HepG2 (cell line): ENCODE measurements at regions not wholly inside any gene's neighbourhood (a gene's known extent, or its start where the extent isn't known, plus 50 kb on each side); places are given as distances from the start of the nearest gene placed in this dataset.
"Not testable (repeated sequence)": the region's sequence is repeated elsewhere in the genome, so short reads cannot be mapped to it uniquely, and the experiment has no call there.

Experiments
- ATAC-seq: fragments of 200-7000 bp; cut with Tn5 transposase; 3 replicates; pipeline ENCODE4 v1.9.1; 2020; ENCODE audit warnings: mild to moderate bottlenecking, moderate library complexity
- BruUV-seq: library from RNA; stranded (reverse); fragments of 400-500 nt; replicated peaks from 2 replicates; lab custom pipeline; 2021; lab: Mats Ljungman, UMichigan
- CTCF ChIA-PET: fragments of 300-600 bp; formaldehyde crosslinking; extraction: SDS; loops from one replicate; lab custom pipeline; 2021; ENCODE audit warnings: low total read pairs, inconsistent platforms, low intra/inter-chr PET ratio; lab: Yijun Ruan, JAX
- POLR2A ChIA-PET: fragments of 350-600 bp; sonication (Branson Sonifier 250); formaldehyde crosslinking; loops from one replicate; lab custom pipeline; 2020; ENCODE audit warnings: antibody characterized with exemption, inconsistent platforms; lab: Yijun Ruan, JAX
- DNase-seq: peaks from one replicate; pipeline ENCODE4 v3.0.0-alpha.2; 2015; ENCODE audit warnings: low spot score
- FAIRE-seq: peaks from 3 replicates; lab custom pipeline; 2011; peaks lifted over from hg19 to GRCh38; lab: Jason Lieb, UNC
- H2AFZ ChIP-seq: one replicate; pipeline ENCODE4 v1.6.1; 2011; ENCODE audit warnings: low read length, inconsistent platforms
- H3K27ac ChIP-seq: fragments of 300-600 bp; 3 replicates; pipeline ENCODE4 v1.8.0; 2011; ENCODE audit warnings: mixed run types, mild to moderate bottlenecking, mixed read lengths, low read length, inconsistent platforms; ENCODE audit not compliant: insufficient read depth; ENCODE audit errors: extremely low read length
- H3K27me3 ChIP-seq, 2 experiments: fragments of 200-600 bp in 1 of 2; 2 replicates in 1 of 2; 3 replicates in 1 of 2; pipeline versions ENCODE4 v1.6.0 to v1.8.0; 2011; ENCODE audit warnings: low read length in 2 of 2, mild to moderate bottlenecking in 2 of 2, moderate library complexity in 2 of 2, inconsistent platforms in 1 of 2; ENCODE audit not compliant: insufficient read depth in 2 of 2, control insufficient read depth in 1 of 2
- H3K36me3 ChIP-seq, 2 experiments: fragments of 200-600 bp in 1 of 2; replicated peaks in 1 of 2; 2 replicates in 1 of 2; 3 replicates in 1 of 2; pipeline versions ENCODE4 v1.5.1 to v1.8.0; 2011; ENCODE audit warnings: low read length in 2 of 2, inconsistent platforms in 1 of 2; ENCODE audit not compliant: insufficient read depth in 2 of 2, control insufficient read depth in 1 of 2
- H3K4me1 ChIP-seq: 2 replicates; pipeline ENCODE4 v1.5.1; 2012; ENCODE audit warnings: low read length, inconsistent platforms; ENCODE audit not compliant: insufficient read depth
- H3K4me2 ChIP-seq: 2 replicates; pipeline ENCODE4 v1.6.0; 2011; ENCODE audit warnings: low read depth, low read length, inconsistent platforms
- H3K4me3 ChIP-seq, 3 experiments: fragments of 200-600 bp in 1 of 3; sonication (generic), shearing (Covaris generic) in 1 of 3; replicated peaks in 1 of 3; 2 replicates each; pipeline ENCODE4 v1.5.1; 2011 to 2016; ENCODE audit warnings: low read length in 3 of 3, inconsistent platforms in 2 of 3, low read depth in 2 of 3, mild to moderate bottlenecking in 2 of 3, control low read depth in 1 of 3, mixed read lengths in 1 of 3; ENCODE audit not compliant: insufficient read depth in 1 of 3
- H3K79me2 ChIP-seq: one replicate; pipeline ENCODE4 v1.6.1; 2011; ENCODE audit warnings: low read length, inconsistent platforms; ENCODE audit not compliant: insufficient read depth
- H3K9ac ChIP-seq: 2 replicates; pipeline ENCODE4 v1.6.0; 2011; ENCODE audit warnings: mild to moderate bottlenecking, low read depth, low read length, inconsistent platforms; ENCODE audit not compliant: insufficient read depth
- H3K9me3 ChIP-seq: 2 replicates; pipeline ENCODE4 v1.5.1; 2012; ENCODE audit warnings: mild to moderate bottlenecking, low read length
- H4K20me1 ChIP-seq: 2 replicates; pipeline ENCODE4 v1.6.0; 2011; ENCODE audit warnings: inconsistent platforms, mild to moderate bottlenecking, low read length, moderate library complexity; ENCODE audit not compliant: insufficient read depth
- FOXA3 ChIP-seq: IDR thresholded peaks from 2 replicates; pipeline ENCODE4 v1.6.1; 2016; ENCODE audit warnings: missing genetic modification reagents, missing compliant biosample characterization
- FOXM1 ChIP-seq: sonication (generic); formaldehyde crosslinking; IDR thresholded peaks from 2 replicates; pipeline ENCODE4 v1.5.0; 2020; ENCODE audit warnings: missing genetic modification reagents
- GLI4 ChIP-seq: sonication (generic); formaldehyde crosslinking; IDR thresholded peaks from 2 replicates; pipeline ENCODE4 v1.5.1; 2020; ENCODE audit warnings: missing genetic modification reagents, mild to moderate bottlenecking, moderate library complexity, borderline replicate concordance
- MAF1 ChIP-seq: sonication (generic); formaldehyde crosslinking; IDR thresholded peaks from 2 replicates; pipeline ENCODE4 v1.5.0; 2020; ENCODE audit warnings: missing genetic modification reagents, borderline replicate concordance
- NFE2L2 ChIP-seq: fragments of 150-350 bp; IDR thresholded peaks from 2 replicates; pipeline ENCODE4 v1.6.1; 2014; ENCODE audit warnings: low read length
- RFXAP ChIP-seq: sonication (generic); formaldehyde crosslinking; IDR thresholded peaks from 2 replicates; pipeline ENCODE4 v1.4.0; 2020; ENCODE audit warnings: missing genetic modification reagents, borderline replicate concordance
- TBL1XR1 ChIP-seq: fragments of 150-350 bp; IDR thresholded peaks from 2 replicates; pipeline ENCODE4 v1.6.1; 2014; ENCODE audit warnings: borderline replicate concordance, low read length; ENCODE audit not compliant: partially characterized antibody
- ZNF180 ChIP-seq: sonication (generic); formaldehyde crosslinking; IDR thresholded peaks from 2 replicates; pipeline ENCODE4 v1.4.0; 2020; ENCODE audit warnings: low read depth, missing genetic modification reagents, borderline replicate concordance
- ZNF20 ChIP-seq: sonication (generic); formaldehyde crosslinking; IDR thresholded peaks from 2 replicates; pipeline ENCODE4 v1.4.0; 2020; ENCODE audit warnings: mild to moderate bottlenecking, moderate library complexity, missing genetic modification reagents
- ZNF30 ChIP-seq: sonication (generic); formaldehyde crosslinking; IDR thresholded peaks from 2 replicates; pipeline ENCODE4 v1.5.0; 2020; ENCODE audit warnings: mild to moderate bottlenecking, missing genetic modification reagents
- ZNF605 ChIP-seq: sonication (generic); formaldehyde crosslinking; IDR thresholded peaks from 2 replicates; pipeline ENCODE4 v1.8.0; 2022; ENCODE audit warnings: mild to moderate bottlenecking, missing genetic modification reagents
- WGBS: methylation state at CpG from one replicate; pipeline ENCODE4 v1.1.6; 2017; ENCODE audit warnings: low lambda C conversion rate; 5-methylcytosine and 5-hydroxymethylcytosine counted together
- in situ Hi-C: cut with HindIII; loops from 2 replicates; pipeline ENCODE4 v1.10.0; 2017; ENCODE audit warnings: low pct_unique_long_range_greater_than_20kb; ENCODE audit not compliant: extremely low pct_ligation_motif_present
- intact Hi-C: fragments of 100-400 bp; cut with micrococcal nuclease; formaldehyde crosslinking; loops from one replicate; pipeline ENCODE4 v1.10.0; 2022; ENCODE audit not compliant: unreplicated experiment
- TF ChIP-seq, protein P1 (sequence below): sonication (generic); formaldehyde crosslinking; IDR thresholded peaks from 2 replicates; pipeline ENCODE4 v1.8.1; 2023; ENCODE audit warnings: mild to moderate bottlenecking, missing genetic modification reagents, borderline replicate concordance
- TF ChIP-seq, protein P2 (sequence below): sonication (generic); formaldehyde crosslinking; IDR thresholded peaks from 2 replicates; pipeline ENCODE4 v1.5.0; 2020; ENCODE audit warnings: mild to moderate bottlenecking, missing genetic modification reagents
- TF ChIP-seq, protein P3 (sequence below): IDR thresholded peaks from 2 replicates; pipeline ENCODE4 v1.6.1; 2016; ENCODE audit warnings: mild to moderate bottlenecking

DNA sequence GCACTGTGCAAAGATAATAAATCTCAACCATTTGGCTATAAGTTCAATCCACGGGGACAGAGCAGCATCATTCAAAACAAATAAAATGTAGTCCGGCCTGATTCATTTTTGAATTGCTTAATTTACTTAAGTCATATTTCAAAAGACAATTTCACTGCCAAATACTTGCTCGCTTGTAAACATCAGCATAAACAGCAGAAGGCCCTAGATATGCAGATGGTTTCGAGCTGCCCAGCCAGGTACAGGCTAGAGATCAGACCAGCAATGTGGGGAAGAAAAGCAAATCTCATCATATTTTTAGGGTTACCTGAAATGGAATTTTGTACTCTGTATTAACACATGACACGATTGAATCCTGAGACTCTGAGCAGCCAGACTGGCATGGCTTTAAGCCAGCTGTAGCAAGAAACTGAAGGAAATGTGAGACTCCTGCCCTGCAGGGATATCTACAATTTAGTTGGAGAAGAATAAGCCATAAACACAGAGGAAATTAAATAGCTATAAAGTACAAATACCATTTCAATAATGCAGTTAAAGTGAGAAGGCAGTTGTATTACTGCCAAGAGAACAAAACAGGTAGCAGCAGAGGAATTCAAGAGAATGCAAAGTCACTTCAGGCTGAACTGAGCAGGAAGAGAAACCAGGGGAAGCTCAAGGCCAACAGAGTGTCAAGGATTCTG, 440.3 kb downstream of the ETS1 start (continued):
- TF ChIP-seq ZNF30 (CRISPR knock-in tag), result no peak
- TF ChIP-seq TBL1XR1, result no peak
- TF ChIP-seq GLI4, result no peak

DNA sequence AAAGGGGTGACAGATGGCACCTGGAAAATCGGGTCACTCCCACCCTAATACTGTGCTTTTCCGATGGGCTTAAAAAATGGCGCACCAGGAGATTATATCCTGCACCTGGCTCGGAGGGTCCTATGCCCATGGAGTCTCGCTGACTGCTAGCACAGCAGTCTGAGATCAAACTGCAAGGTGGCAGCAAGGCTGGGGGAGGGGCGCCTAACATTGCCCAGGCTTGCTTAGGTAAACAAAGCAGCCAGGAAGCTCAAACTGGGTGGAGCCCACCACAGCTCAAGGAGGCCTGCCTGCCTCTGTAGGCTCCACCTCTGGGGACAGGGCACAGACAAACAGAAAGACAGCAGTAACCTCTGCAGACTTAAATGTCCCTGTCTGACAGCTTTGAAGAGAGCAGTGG, 447.1 kb downstream of the ETS1 start:
- H3K9ac ChIP-seq, H3K27me3 ChIP-seq, H3K9me3 ChIP-seq, BruUV-seq, CTCF ChIA-PET, H3K27ac ChIP-seq, POLR2A ChIA-PET, intact Hi-C loops, ATAC-seq, H3K4me2 ChIP-seq, in situ Hi-C loops, DNase-seq, H4K20me1 ChIP-seq, H3K4me3 ChIP-seq, H2AFZ ChIP-seq, H3K36me3 ChIP-seq, H3K4me1 ChIP-seq, FAIRE-seq, H3K79me2 ChIP-seq: not testable (repeated sequence)
- WGBS, result no CpG with 5 or more reads among the region's 6 CpGs

DNA sequence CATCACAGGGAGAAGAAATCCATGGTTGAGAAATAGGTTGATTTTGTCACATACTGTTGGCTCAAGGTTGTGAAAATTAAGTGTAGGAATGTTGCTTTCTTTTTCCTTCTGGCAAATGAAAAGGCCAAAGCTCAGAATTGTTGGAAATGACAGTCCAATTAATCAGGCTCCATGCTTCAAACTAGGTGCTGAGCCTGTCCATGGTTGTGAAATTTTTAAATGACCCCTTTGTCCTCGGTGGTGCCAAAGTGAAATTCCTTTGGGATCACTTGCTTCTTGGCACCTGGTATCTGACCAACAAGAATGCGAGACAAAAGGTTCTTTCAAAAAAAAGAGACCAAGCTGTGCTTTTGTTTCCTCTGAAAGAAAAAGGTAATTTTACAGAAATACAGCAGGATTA, 451.9 kb downstream of the ETS1 start:
- DNase-seq, result no peak
- in situ Hi-C loops, result no loop called here
- Histone ChIP-seq H4K20me1 (no peaks in the 10 kb centered on the region), H3K36me3 (no peaks in the 10 kb centered on the region), H3K27ac (no peak overlapping the region), H3K9me3 (0 out of 2 replicates have a peak, but pooled peaks cover 5% of the 10 kb centered on the region), H3K9ac (no peak overlapping the region), H3K4me2 (no peak overlapping the region), H3K4me3 (no peak overlapping the region), H3K79me2 (no peaks in the 10 kb centered on the region), H3K27me3 (no peaks in the 10 kb centered on the region), H3K4me1 (no peaks in the 10 kb centered on the region), H2AFZ (no peak overlapping the region)
- no peak for ATAC-seq
- BruUV-seq, result no TSS peak
- intact Hi-C loops, result no loop called here
- 3% methylated on average over 2 of the region's 2 CpGs for WGBS
- POLR2A ChIA-PET, result no interaction called here
- no peak for FAIRE-seq
- CTCF ChIA-PET, result no interaction called here
- TF ChIP-seq ZNF180 (no peak), ZNF605 (CRISPR knock-in tag) (no peak), MAF1 (no peak), RFXAP (CRISPR knock-in tag) (no peak), FOXA3 (no peak), FOXM1 (CRISPR knock-in tag) (no peak), NFE2L2 (no peak), ZNF20 (CRISPR knock-in tag) (no peak)
- TF ChIP-seq, protein P1, sequence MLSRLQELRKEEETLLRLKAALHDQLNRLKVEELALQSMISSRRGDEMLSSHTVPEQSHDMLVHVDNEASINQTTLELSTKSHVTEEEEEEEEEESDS, result no peak
- TF ChIP-seq, protein P2, sequence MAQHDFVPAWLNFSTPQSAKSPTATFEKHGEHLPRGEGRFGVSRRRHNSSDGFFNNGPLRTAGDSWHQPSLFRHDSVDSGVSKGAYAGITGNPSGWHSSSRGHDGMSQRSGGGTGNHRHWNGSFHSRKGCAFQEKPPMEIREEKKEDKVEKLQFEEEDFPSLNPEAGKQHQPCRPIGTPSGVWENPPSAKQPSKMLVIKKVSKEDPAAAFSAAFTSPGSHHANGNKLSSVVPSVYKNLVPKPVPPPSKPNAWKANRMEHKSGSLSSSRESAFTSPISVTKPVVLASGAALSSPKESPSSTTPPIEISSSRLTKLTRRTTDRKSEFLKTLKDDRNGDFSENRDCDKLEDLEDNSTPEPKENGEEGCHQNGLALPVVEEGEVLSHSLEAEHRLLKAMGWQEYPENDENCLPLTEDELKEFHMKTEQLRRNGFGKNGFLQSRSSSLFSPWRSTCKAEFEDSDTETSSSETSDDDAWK (CRISPR knock-in tag), result no peak
- TF ChIP-seq, protein P3, sequence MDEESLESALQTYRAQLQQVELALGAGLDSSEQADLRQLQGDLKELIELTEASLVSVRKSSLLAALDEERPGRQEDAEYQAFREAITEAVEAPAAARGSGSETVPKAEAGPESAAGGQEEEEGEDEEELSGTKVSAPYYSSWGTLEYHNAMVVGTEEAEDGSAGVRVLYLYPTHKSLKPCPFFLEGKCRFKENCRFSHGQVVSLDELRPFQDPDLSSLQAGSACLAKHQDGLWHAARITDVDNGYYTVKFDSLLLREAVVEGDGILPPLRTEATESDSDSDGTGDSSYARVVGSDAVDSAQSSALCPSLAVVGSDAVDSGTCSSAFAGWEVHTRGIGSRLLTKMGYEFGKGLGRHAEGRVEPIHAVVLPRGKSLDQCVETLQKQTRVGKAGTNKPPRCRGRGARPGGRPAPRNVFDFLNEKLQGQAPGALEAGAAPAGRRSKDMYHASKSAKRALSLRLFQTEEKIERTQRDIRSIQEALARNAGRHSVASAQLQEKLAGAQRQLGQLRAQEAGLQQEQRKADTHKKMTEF, result no peak
